ENCODE measurements at regions not wholly inside any gene's neighbourhood (a gene's known extent, or its start where the extent isn't known, plus 50 kb on each side); places are given as distances from the start of the nearest gene placed in this dataset.
"Not testable (repeated sequence)": the region's sequence is repeated elsewhere in the genome, so short reads cannot be mapped to it uniquely, and the experiment has no call there.

GRCh38 chr2:111294699-111295098 is 174.0 kb downstream of the BCL2L11 start:
- H3K27ac ChIP-seq (ENCODE audit: low read length); H2AFZ ChIP-seq (ENCODE audit: low read depth, low read length); H4K20me1 ChIP-seq (ENCODE audit: insufficient read depth, low read length); H3K4me2 ChIP-seq (ENCODE audit: low read length); H3K36me3 ChIP-seq (replicated peaks; ENCODE audit: low read depth, low read length); H3K9me3 ChIP-seq (ENCODE audit: insufficient read depth, low read length); H3K27me3 ChIP-seq (ENCODE audit: low read depth, low read length); H3K9ac ChIP-seq (ENCODE audit: low read length); H3K79me2 ChIP-seq (ENCODE audit: low read length); H3K4me3 ChIP-seq (ENCODE audit: low read length): not testable (repeated sequence)
- H3K4me1 ChIP-seq (ENCODE audit: low read length): peaks cover 15% of the 10 kb centered on the region

- peaks cover 15% of the 10 kb centered on the region for H3K4me1 ChIP-seq (ENCODE audit: low read length)
- H3K36me3 ChIP-seq (replicated peaks; ENCODE audit: low read depth, low read length); H2AFZ ChIP-seq (ENCODE audit: low read depth, low read length); H3K9me3 ChIP-seq (ENCODE audit: insufficient read depth, low read length); H3K9ac ChIP-seq (ENCODE audit: low read length); H3K27ac ChIP-seq (ENCODE audit: low read length); H4K20me1 ChIP-seq (ENCODE audit: insufficient read depth, low read length); H3K79me2 ChIP-seq (ENCODE audit: low read length); H3K4me2 ChIP-seq (ENCODE audit: low read length); H3K27me3 ChIP-seq (ENCODE audit: low read depth, low read length); H3K4me3 ChIP-seq (ENCODE audit: low read length): not testable (repeated sequence)
These were observed 175.5 kb downstream of the BCL2L11 start for GRCh38 chr2:111296122-111296804.

- H3K27me3 ChIP-seq (ENCODE audit: low read depth, low read length); H3K4me1 ChIP-seq (ENCODE audit: low read length); H3K36me3 ChIP-seq (replicated peaks; ENCODE audit: low read depth, low read length); H3K27ac ChIP-seq (ENCODE audit: low read length); H3K9me3 ChIP-seq (ENCODE audit: insufficient read depth, low read length); H3K9ac ChIP-seq (ENCODE audit: low read length); H3K4me2 ChIP-seq (ENCODE audit: low read length); H3K4me3 ChIP-seq (ENCODE audit: low read length); H4K20me1 ChIP-seq (ENCODE audit: insufficient read depth, low read length); H2AFZ ChIP-seq (ENCODE audit: low read depth, low read length); H3K79me2 ChIP-seq (ENCODE audit: low read length): not testable (repeated sequence)
These were observed 176.4 kb downstream of the BCL2L11 start for GRCh38 chr2:111297128-111297527.

GRCh38 chr2:111298927-111299326 is 178.2 kb downstream of the BCL2L11 start:
- H3K9me3 ChIP-seq (ENCODE audit: insufficient read depth, low read length); H3K27ac ChIP-seq (ENCODE audit: low read length); H2AFZ ChIP-seq (ENCODE audit: low read depth, low read length); H3K4me1 ChIP-seq (ENCODE audit: low read length); H3K9ac ChIP-seq (ENCODE audit: low read length); H3K4me3 ChIP-seq (ENCODE audit: low read length); H4K20me1 ChIP-seq (ENCODE audit: insufficient read depth, low read length); H3K4me2 ChIP-seq (ENCODE audit: low read length); H3K27me3 ChIP-seq (ENCODE audit: low read depth, low read length); H3K36me3 ChIP-seq (replicated peaks; ENCODE audit: low read depth, low read length); H3K79me2 ChIP-seq (ENCODE audit: low read length): not testable (repeated sequence)

DNA sequence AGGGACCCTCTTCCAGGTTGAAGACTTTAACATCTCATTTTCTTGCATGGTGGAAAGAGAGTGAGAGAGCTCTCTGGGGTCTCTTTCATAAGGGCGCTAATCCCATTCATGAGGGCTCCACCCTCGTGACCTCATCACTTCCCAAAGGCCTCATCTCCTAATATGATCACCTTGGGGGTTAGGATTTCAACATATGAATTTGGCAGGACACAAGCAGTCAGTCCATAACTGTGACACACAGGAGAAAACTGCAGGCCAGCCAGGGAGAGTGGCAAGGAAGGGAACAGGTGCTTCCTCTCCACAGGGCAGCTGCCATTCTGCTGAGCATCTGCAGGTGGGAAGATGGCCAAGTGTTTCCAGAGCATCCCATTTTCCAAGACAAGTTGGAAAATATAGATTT is 178.9 kb downstream of the BCL2L11 start:
- H3K4me2 ChIP-seq (ENCODE audit: low read length); H3K9ac ChIP-seq (ENCODE audit: low read length); H3K27ac ChIP-seq (ENCODE audit: low read length): not testable (repeated sequence)

GRCh38 chr2:111301677-111302076 is 181.0 kb downstream of the BCL2L11 start:
- not testable (repeated sequence) for H3K4me2 ChIP-seq (ENCODE audit: low read length); H3K79me2 ChIP-seq (ENCODE audit: low read length); H3K27me3 ChIP-seq (ENCODE audit: low read depth, low read length); H2AFZ ChIP-seq (ENCODE audit: low read depth, low read length); H4K20me1 ChIP-seq (ENCODE audit: insufficient read depth, low read length); H3K4me1 ChIP-seq (ENCODE audit: low read length); H3K36me3 ChIP-seq (replicated peaks; ENCODE audit: low read depth, low read length); H3K4me3 ChIP-seq (ENCODE audit: low read length); H3K9me3 ChIP-seq (ENCODE audit: insufficient read depth, low read length); H3K9ac ChIP-seq (ENCODE audit: low read length); H3K27ac ChIP-seq (ENCODE audit: low read length)

More for the DNA sequence above, 178.9 kb downstream of the BCL2L11 start:
- not testable (repeated sequence) for H3K79me2 ChIP-seq (ENCODE audit: low read length); H3K27me3 ChIP-seq (ENCODE audit: low read depth, low read length); H3K4me3 ChIP-seq (ENCODE audit: low read length); H3K4me1 ChIP-seq (ENCODE audit: low read length); H2AFZ ChIP-seq (ENCODE audit: low read depth, low read length); H4K20me1 ChIP-seq (ENCODE audit: insufficient read depth, low read length); H3K36me3 ChIP-seq (replicated peaks; ENCODE audit: low read depth, low read length); H3K9me3 ChIP-seq (ENCODE audit: insufficient read depth, low read length)

DNA sequence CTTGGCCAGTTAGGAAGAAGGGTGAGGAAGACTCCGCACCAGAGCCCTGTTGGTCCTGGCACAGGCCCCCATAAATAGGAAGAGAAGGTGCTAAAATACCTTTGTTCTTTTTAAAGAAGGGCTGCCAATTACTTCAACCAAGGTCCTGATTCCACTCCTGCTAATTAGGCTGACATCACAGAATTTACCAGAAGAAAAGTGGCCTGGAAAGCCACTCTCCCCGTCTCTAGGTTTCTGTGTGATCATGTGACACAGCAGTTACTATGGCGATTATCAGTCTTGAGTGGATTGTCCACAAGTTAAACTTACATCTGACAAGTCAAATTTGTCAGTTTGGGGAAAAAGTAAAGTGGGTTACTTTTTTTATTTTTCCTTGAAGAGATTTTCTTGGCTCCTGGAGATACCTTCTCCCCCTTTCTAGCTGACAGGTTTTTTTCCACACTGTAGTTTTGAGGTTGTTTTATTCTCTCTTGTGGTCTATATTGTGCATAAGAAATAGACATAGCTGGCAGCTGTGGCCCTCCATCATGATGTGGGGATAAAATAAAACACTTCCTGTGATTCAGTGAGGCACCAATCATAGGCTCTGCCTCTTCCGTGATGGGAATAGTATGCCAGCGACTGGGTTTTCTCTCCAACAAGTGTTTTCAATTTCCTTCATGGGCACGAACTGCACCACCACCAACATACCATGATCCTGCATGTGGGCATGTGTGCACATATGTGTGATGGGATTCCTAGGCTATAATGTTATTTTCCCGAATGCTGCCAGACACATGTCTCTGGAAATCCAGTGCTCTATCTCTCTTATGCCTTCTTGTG is 181.9 kb downstream of the BCL2L11 start:
- not testable (repeated sequence) for H3K79me2 ChIP-seq (ENCODE audit: low read length); H3K4me3 ChIP-seq (ENCODE audit: low read length); H3K9me3 ChIP-seq (ENCODE audit: insufficient read depth, low read length); H3K9ac ChIP-seq (ENCODE audit: low read length); H3K27me3 ChIP-seq (ENCODE audit: low read depth, low read length); H3K27ac ChIP-seq (ENCODE audit: low read length); H2AFZ ChIP-seq (ENCODE audit: low read depth, low read length); H3K36me3 ChIP-seq (replicated peaks; ENCODE audit: low read depth, low read length); H3K4me1 ChIP-seq (ENCODE audit: low read length); H4K20me1 ChIP-seq (ENCODE audit: insufficient read depth, low read length); H3K4me2 ChIP-seq (ENCODE audit: low read length)

DNA sequence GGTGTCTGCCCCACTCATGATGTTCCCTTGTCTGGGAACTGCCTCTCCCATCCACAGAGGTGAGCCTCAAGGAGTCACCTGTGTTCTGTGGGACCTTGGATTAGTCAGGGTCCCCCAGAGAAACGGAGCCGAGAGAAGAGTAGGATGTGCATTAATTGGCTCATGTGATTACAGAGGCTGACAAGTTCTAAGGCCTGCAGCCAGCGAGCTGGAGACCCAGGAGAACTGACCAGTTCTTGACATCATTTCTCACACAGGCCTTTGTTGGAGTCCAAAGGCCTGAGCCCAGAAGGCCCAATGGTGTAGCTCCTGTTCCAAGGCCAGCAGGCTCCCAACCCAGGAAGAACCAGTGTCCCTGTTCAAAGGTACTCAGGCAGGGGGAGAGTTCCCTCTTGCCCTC is 186.6 kb downstream of the BCL2L11 start:
- not testable (repeated sequence) for H4K20me1 ChIP-seq (ENCODE audit: insufficient read depth, low read length); H3K9ac ChIP-seq (ENCODE audit: low read length); H3K36me3 ChIP-seq (replicated peaks; ENCODE audit: low read depth, low read length); H3K27ac ChIP-seq (ENCODE audit: low read length); H3K79me2 ChIP-seq (ENCODE audit: low read length); H3K4me3 ChIP-seq (ENCODE audit: low read length); H3K4me1 ChIP-seq (ENCODE audit: low read length); H3K27me3 ChIP-seq (ENCODE audit: low read depth, low read length); H3K9me3 ChIP-seq (ENCODE audit: insufficient read depth, low read length); H3K4me2 ChIP-seq (ENCODE audit: low read length); H2AFZ ChIP-seq (ENCODE audit: low read depth, low read length)

DNA sequence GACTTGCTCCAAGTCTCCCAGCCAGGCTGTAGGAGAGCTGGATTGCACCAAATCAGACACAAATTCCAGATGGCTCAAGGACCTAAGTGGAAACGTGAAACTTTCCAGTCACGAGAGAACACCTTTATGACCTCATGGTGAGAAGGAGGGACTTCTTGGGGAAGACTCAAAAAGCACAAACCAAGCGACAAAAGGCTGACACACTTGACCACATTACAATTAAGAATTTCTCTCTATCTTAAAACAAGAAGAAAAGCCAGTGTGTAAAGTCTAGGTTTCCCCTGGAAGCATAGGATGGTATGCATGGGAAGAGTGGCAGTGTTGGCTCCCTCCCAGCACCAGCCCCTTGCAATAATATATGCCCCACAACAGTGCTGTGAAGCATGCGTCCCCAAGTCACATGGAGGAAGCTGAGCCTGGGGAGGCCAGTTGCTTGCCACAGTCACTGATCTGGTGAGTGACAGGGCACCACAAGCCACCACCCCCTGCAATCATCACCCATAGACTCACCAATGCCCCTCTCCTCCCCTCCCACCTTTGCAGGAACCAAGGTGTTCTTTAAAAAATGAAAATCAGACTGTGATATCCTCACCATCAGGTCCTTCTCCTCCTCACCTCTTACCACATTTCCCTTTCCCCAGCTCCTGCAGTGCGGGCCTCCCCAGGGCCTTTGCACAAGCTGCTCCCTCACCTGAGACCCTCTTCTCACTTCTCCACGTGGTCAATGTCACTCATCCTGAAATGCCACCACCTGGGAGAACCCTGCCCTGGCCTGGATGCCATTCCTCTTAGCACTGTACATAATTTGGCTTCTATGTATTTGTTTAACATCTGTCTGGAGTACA is 188.7 kb downstream of the BCL2L11 start:
- not testable (repeated sequence) for H3K9me3 ChIP-seq (ENCODE audit: insufficient read depth, low read length); H3K4me3 ChIP-seq (ENCODE audit: low read length); H4K20me1 ChIP-seq (ENCODE audit: insufficient read depth, low read length)

More for the DNA sequence above, 188.7 kb downstream of the BCL2L11 start:
- not testable (repeated sequence) for H3K79me2 ChIP-seq (ENCODE audit: low read length); H3K27me3 ChIP-seq (ENCODE audit: low read depth, low read length); H3K9ac ChIP-seq (ENCODE audit: low read length); H3K4me2 ChIP-seq (ENCODE audit: low read length); H2AFZ ChIP-seq (ENCODE audit: low read depth, low read length); H3K27ac ChIP-seq (ENCODE audit: low read length); H3K36me3 ChIP-seq (replicated peaks; ENCODE audit: low read depth, low read length); H3K4me1 ChIP-seq (ENCODE audit: low read length)

Data from OCI-LY3 (cell line).